Fibroblast of mammary gland (primary cell): ENCODE measurements at regions not wholly inside any gene's neighbourhood (a gene's known extent, or its start where the extent isn't known, plus 50 kb on each side); places are given as distances from the start of the nearest gene placed in this dataset.
"Not testable (repeated sequence)": the region's sequence is repeated elsewhere in the genome, so short reads cannot be mapped to it uniquely, and the experiment has no call there.

ENCODE experiments used
- DNase-seq: peaks from one replicate; pipeline ENCODE4 v3.0.0-alpha.2; 2010; ENCODE audit warnings: low read depth
- H3K4me3 ChIP-seq: 2 replicates; pipeline ENCODE4 v1.5.1; 2011; ENCODE audit warnings: low read depth, mild to moderate bottlenecking, low read length, moderate library complexity; ENCODE audit not compliant: control insufficient read depth
- TF ChIP-seq, protein P1 (sequence below): conservative IDR thresholded peaks from 2 replicates; pipeline ENCODE4 v1.5.1; 2011; ENCODE audit warnings: low read depth, low read length, inconsistent platforms; ENCODE audit not compliant: control insufficient read depth, insufficient read depth

GRCh38 chr13:44629465-44630183, 53.5 kb upstream of the TSC22D1 start:
- peak; percentile 38 for DNase-seq
- TF ChIP-seq, protein P1, sequence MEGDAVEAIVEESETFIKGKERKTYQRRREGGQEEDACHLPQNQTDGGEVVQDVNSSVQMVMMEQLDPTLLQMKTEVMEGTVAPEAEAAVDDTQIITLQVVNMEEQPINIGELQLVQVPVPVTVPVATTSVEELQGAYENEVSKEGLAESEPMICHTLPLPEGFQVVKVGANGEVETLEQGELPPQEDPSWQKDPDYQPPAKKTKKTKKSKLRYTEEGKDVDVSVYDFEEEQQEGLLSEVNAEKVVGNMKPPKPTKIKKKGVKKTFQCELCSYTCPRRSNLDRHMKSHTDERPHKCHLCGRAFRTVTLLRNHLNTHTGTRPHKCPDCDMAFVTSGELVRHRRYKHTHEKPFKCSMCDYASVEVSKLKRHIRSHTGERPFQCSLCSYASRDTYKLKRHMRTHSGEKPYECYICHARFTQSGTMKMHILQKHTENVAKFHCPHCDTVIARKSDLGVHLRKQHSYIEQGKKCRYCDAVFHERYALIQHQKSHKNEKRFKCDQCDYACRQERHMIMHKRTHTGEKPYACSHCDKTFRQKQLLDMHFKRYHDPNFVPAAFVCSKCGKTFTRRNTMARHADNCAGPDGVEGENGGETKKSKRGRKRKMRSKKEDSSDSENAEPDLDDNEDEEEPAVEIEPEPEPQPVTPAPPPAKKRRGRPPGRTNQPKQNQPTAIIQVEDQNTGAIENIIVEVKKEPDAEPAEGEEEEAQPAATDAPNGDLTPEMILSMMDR, result no peak
- no peak overlapping the region for H3K4me3 ChIP-seq

GRCh38 chr13:44628826-44629225, 52.7 kb upstream of the TSC22D1 start:
- DNase-seq, result peak; percentile 18
- H3K4me3 ChIP-seq, result not testable (repeated sequence)

- TF ChIP-seq, protein P1, result no peak
- no peak overlapping the region for H3K4me3 ChIP-seq
- DNase-seq, result no peak
Observed at GRCh38 chr13:44627441-44627840, 51.3 kb upstream of the TSC22D1 start.

- TF ChIP-seq, protein P1, result no peak
- H3K4me3 ChIP-seq, result no peak overlapping the region
- no peak for DNase-seq
Observed at GRCh38 chr13:44626176-44626575, 50.0 kb upstream of the TSC22D1 start.
